Nephron (organoid): ENCODE measurements at regions not wholly inside any gene's neighbourhood (a gene's known extent, or its start where the extent isn't known, plus 50 kb on each side); places are given as distances from the start of the nearest gene placed in this dataset.

Experiments
- H3K27ac Mint-ChIP-seq, 3 experiments: 2 replicates each; pipeline ENCODE4 v1.8.0; 2020; ENCODE audit warnings: mixed read lengths in 3 of 3, mild to moderate bottlenecking in 2 of 3, moderate library complexity in 1 of 3
- H3K27me3 Mint-ChIP-seq: 2 replicates; pipeline ENCODE4 v1.8.0; 2021; ENCODE audit warnings: low read depth, mild to moderate bottlenecking, moderate library complexity, mixed read lengths
- H3K36me3 Mint-ChIP-seq: 2 replicates; pipeline ENCODE4 v1.8.0; 2020; ENCODE audit warnings: low read depth, mixed read lengths
- H3K4me1 Mint-ChIP-seq: 2 replicates; pipeline ENCODE4 v1.8.0; 2020; ENCODE audit warnings: mixed read lengths
- H3K4me3 Mint-ChIP-seq, 3 experiments: 2 replicates each; pipeline ENCODE4 v1.8.0; 2020; ENCODE audit warnings: mild to moderate bottlenecking in 3 of 3, mixed read lengths in 3 of 3, moderate library complexity in 2 of 3
- H3K9me3 Mint-ChIP-seq: 2 replicates; pipeline ENCODE4 v1.8.0; 2020; ENCODE audit warnings: mixed read lengths
- TF ChIP-seq, protein P1 (sequence below), 3 experiments: fragments of 200-600 bp; sonication (generic); IDR thresholded peaks; one replicate each; pipeline ENCODE4 v1.5.0; 2021; ENCODE audit warnings: antibody characterized with exemption in 3 of 3; ENCODE audit not compliant: unreplicated experiment in 3 of 3

DNA sequence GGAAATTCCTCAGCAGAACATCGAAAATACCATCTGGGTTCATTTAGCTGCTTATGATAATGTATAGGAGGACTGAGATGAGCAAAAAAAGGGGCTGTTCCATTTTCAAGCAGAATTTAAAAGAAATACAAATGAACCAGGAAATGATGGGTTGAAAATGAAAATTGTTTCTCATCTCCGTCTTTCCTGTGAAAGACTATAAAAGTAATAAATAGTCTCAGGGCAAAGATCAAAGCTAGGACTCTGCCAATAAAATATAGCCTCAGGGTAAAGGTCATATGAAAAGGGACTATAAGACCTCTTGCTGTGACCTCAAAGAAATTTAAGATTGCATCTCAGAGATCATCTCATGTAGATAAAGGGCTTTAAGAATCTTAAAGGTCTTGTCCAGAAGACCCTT, 478.0 kb downstream of the BTG1 start:
- Mint-ChIP-seq H3K4me1 (peaks cover 25% of the 10 kb centered on the region), H3K27ac (peak overlapping the region; percentile 51 to 64 (median 58)), H3K27me3 (no peaks in the 10 kb centered on the region), H3K9me3 (peaks cover 7% of the 10 kb centered on the region), H3K4me3 (no peak overlapping the region), H3K36me3 (peaks cover 4% of the 10 kb centered on the region)
- TF ChIP-seq, protein P1, sequence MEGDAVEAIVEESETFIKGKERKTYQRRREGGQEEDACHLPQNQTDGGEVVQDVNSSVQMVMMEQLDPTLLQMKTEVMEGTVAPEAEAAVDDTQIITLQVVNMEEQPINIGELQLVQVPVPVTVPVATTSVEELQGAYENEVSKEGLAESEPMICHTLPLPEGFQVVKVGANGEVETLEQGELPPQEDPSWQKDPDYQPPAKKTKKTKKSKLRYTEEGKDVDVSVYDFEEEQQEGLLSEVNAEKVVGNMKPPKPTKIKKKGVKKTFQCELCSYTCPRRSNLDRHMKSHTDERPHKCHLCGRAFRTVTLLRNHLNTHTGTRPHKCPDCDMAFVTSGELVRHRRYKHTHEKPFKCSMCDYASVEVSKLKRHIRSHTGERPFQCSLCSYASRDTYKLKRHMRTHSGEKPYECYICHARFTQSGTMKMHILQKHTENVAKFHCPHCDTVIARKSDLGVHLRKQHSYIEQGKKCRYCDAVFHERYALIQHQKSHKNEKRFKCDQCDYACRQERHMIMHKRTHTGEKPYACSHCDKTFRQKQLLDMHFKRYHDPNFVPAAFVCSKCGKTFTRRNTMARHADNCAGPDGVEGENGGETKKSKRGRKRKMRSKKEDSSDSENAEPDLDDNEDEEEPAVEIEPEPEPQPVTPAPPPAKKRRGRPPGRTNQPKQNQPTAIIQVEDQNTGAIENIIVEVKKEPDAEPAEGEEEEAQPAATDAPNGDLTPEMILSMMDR (IDR thresholded peaks at IDR 0.05; ENCODE audit: unreplicated experiment in 3 of 3): no peak

DNA sequence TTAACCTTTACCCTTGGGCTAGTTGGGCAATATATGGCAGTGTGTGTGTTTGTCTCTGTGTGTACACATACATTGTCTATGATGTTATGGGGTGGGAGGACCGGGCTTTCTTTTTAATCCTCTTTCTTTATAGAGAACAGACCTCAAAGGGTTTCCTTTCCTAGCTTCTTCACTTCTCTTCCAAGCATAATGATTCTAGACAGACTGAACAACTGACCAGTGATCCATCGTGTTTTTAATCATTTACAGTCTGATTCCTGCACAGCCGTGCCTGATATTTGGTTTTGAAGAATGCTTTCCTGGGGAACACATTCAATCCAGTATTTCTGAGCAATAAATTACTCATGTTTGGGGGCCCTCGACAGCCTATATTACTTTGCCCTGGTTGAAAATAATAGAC, 481.1 kb upstream of the DCN start:
- Mint-ChIP-seq H3K4me1 (peaks cover 45% of the 10 kb centered on the region), H3K36me3 (peaks cover 4% of the 10 kb centered on the region), H3K9me3 (peaks cover 3% of the 10 kb centered on the region), H3K27me3 (no peaks in the 10 kb centered on the region), H3K27ac (peak overlapping the region; percentile 80 to 90 (median 86)), H3K4me3 (no peak overlapping the region)
- TF ChIP-seq, protein P1 (IDR thresholded peaks at IDR 0.05; ENCODE audit: unreplicated experiment in 3 of 3): no peak

DNA sequence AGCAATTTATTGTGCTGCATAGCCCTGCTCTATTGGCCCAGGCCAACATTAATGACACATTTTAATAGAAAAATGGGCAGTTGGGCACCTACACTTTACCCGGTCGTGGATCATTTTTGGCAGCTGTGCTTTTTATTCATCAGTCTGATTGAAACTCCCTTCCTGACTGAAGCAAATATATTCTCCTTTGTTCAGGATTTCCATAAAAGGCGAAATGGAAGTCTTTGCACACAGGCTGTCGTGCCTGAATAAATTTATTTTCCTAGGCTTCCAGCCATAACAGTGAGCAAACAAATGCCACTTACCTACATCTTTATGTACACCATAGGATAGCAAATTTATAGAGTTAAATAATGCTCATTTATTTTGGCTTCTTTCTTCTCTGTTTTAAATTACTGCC, 480.7 kb upstream of the DCN start:
- TF ChIP-seq, protein P1 (IDR thresholded peaks at IDR 0.05; ENCODE audit: unreplicated experiment in 3 of 3): no peak
- Mint-ChIP-seq H3K4me3 (no peak overlapping the region), H3K9me3 (peaks cover 3% of the 10 kb centered on the region), H3K27ac (peak overlapping the region; percentile 80 to 90 (median 86)), H3K4me1 (peaks cover 49% of the 10 kb centered on the region), H3K36me3 (peaks cover 4% of the 10 kb centered on the region), H3K27me3 (no peaks in the 10 kb centered on the region)

DNA sequence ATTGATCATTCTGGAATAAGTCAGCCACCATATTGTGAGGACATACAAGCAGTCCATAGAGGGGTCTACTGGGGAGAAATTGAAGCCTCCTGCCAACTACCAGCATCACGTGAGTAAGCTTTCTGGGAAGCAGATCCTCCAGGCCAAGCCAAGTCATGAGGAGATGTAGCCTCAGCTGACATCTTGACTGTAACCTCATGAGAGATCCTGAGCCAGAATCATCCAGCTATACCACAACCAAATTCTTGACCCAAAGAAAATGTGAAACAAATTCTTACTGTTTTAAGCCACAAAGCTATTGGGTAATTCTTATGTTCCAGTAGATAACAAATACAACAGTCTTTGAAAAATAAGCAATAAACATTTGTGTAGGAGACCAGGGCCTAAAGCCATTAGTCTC, 479.4 kb upstream of the DCN start:
- peaks cover 57% of the 10 kb centered on the region for H3K4me1 Mint-ChIP-seq
- no peak overlapping the region for H3K4me3 Mint-ChIP-seq
- TF ChIP-seq, protein P1 (IDR thresholded peaks at IDR 0.05; ENCODE audit: unreplicated experiment in 3 of 3): no peak
- no peaks in the 10 kb centered on the region for H3K36me3 Mint-ChIP-seq
- no peaks in the 10 kb centered on the region for H3K9me3 Mint-ChIP-seq
- peak overlapping the region; percentile 80 to 90 (median 86) for H3K27ac Mint-ChIP-seq
- H3K27me3 Mint-ChIP-seq: no peaks in the 10 kb centered on the region

DNA sequence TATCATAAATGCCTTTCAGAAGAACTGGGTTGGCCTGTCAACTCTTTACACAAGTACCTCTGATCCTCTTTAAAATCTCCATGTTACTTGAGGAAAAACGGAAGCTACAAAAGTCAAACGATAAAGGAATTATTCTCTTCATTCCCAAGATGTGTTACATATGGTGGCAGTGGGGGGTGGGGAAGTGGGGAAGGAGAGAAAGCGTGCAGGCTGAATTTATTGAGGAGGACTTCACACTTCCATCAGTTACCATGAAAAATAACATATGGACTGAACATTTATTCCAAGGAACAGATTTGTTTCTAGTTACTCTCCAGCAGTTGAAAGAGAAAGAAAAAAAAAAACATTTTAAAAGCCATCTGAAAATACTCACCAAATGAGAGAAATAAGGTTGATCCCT, 474.4 kb upstream of the DCN start:
- Mint-ChIP-seq H3K36me3 (no peaks in the 10 kb centered on the region), H3K9me3 (no peaks in the 10 kb centered on the region), H3K4me1 (peaks cover 52% of the 10 kb centered on the region), H3K4me3 (no peak overlapping the region), H3K27ac (peak overlapping the region; percentile 58 to 91 (median 71)), H3K27me3 (no peaks in the 10 kb centered on the region)
- TF ChIP-seq, protein P1 (IDR thresholded peaks at IDR 0.05; ENCODE audit: unreplicated experiment in 3 of 3): no peak

DNA sequence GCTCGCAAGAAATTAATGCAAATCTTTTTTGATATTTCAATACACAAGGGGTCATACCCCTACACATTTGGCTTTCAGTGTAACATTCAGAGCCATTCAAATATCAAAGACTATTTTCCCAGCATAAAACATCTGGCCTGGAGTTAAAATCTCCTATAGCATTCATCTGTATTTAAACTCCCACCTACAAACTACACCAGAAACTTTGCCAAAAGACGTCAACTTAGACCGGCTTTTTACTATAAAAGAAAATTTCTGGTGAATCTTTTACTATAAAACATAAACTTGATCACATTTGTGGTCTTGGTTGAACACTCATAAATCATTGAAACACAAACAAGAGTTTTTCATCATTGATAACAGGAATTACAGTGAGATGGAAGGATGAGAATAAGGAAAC, 473.3 kb upstream of the DCN start:
- Mint-ChIP-seq H3K27me3 (no peaks in the 10 kb centered on the region), H3K36me3 (no peaks in the 10 kb centered on the region), H3K4me3 (no peak overlapping the region), H3K4me1 (peaks cover 63% of the 10 kb centered on the region), H3K9me3 (peaks cover 7% of the 10 kb centered on the region), H3K27ac (peak overlapping the region; percentile 58 to 91 (median 71))
- TF ChIP-seq, protein P1 (IDR thresholded peaks at IDR 0.05; ENCODE audit: unreplicated experiment in 3 of 3): no peak
